ENCODE measurements at regions not wholly inside any gene's neighbourhood (a gene's known extent, or its start where the extent isn't known, plus 50 kb on each side); places are given as distances from the start of the nearest gene placed in this dataset.
"Not testable (repeated sequence)": the region's sequence is repeated elsewhere in the genome, so short reads cannot be mapped to it uniquely, and the experiment has no call there.

- Mint-ChIP-seq H3K27me3 (peaks cover 0 to 6% of the 10 kb centered on the region in 2 donors), H3K4me1 (ENCODE audit: low read depth in 2 of 2) (no peaks in the 10 kb centered on the region), H3K4me3 (no peak overlapping the region), H3K36me3 (no peaks in the 10 kb centered on the region), H3K27ac (no peak overlapping the region), H3K9me3 (no peaks in the 10 kb centered on the region)
- ATAC-seq (no peak), DNase-seq (ENCODE audit: low spot score) (no peak)
Observed at GRCh38 chr5:155696362-155696761, 630.6 kb upstream of the SGCD start.

- no peak for ATAC-seq
- H3K36me3 Mint-ChIP-seq: no peaks in the 10 kb centered on the region
- no peaks in the 10 kb centered on the region for H3K4me1 Mint-ChIP-seq (ENCODE audit: low read depth in 2 of 2)
- H3K27ac Mint-ChIP-seq: no peak overlapping the region
- H3K27me3 Mint-ChIP-seq: peaks cover 0 to 6% of the 10 kb centered on the region in 2 donors
- no peaks in the 10 kb centered on the region for H3K9me3 Mint-ChIP-seq
- no peak for DNase-seq (ENCODE audit: low spot score)
- H3K4me3 Mint-ChIP-seq: no peak overlapping the region
Observed at GRCh38 chr5:155697236-155697635, 629.7 kb upstream of the SGCD start.

GRCh38 chr5:155699385-155699784 lies 627.6 kb upstream of the SGCD start:
- no peaks in the 10 kb centered on the region for H3K9me3 Mint-ChIP-seq
- no peak for ATAC-seq
- H3K4me1 Mint-ChIP-seq (ENCODE audit: low read depth in 2 of 2): no peaks in the 10 kb centered on the region
- H3K27ac Mint-ChIP-seq: no peak overlapping the region
- DNase-seq (ENCODE audit: low spot score): no peak
- peaks cover 0 to 6% of the 10 kb centered on the region in 2 donors for H3K27me3 Mint-ChIP-seq
- H3K4me3 Mint-ChIP-seq: no peak overlapping the region
- no peaks in the 10 kb centered on the region for H3K36me3 Mint-ChIP-seq

- Mint-ChIP-seq H3K27ac (no peak overlapping the region), H3K36me3 (no peaks in the 10 kb centered on the region), H3K4me1 (ENCODE audit: low read depth in 2 of 2) (no peaks in the 10 kb centered on the region), H3K9me3 (no peaks in the 10 kb centered on the region), H3K4me3 (no peak overlapping the region), H3K27me3 (peaks cover 0 to 6% of the 10 kb centered on the region in 2 donors)
- DNase-seq (ENCODE audit: low spot score) (no peak), ATAC-seq (no peak)
Observed at GRCh38 chr5:155700333-155700732, 626.6 kb upstream of the SGCD start.

- H3K36me3 Mint-ChIP-seq: peaks cover under 1% of the 10 kb centered on the region
- ATAC-seq: no peak
- no peaks in the 10 kb centered on the region for H3K9me3 Mint-ChIP-seq
- no peak overlapping the region for H3K27ac Mint-ChIP-seq
- peaks cover 0 to 14% of the 10 kb centered on the region in 2 donors for H3K4me1 Mint-ChIP-seq (ENCODE audit: low read depth in 2 of 2)
- no peak overlapping the region for H3K4me3 Mint-ChIP-seq
- no peak for DNase-seq (ENCODE audit: low spot score)
- peaks cover 0 to 1% of the 10 kb centered on the region in 2 donors for H3K27me3 Mint-ChIP-seq
Observed at GRCh38 chr5:155711882-155712281, 615.1 kb upstream of the SGCD start.

GRCh38 chr5:155714435-155714834 lies 612.5 kb upstream of the SGCD start:
- H3K27ac Mint-ChIP-seq; H3K36me3 Mint-ChIP-seq; DNase-seq (ENCODE audit: low spot score); H3K4me3 Mint-ChIP-seq; H3K27me3 Mint-ChIP-seq; ATAC-seq; H3K9me3 Mint-ChIP-seq: not testable (repeated sequence)
- H3K4me1 Mint-ChIP-seq (ENCODE audit: low read depth in 2 of 2): peaks cover 0 to 14% of the 10 kb centered on the region in 2 donors

GRCh38 chr5:155726267-155726666 lies 600.7 kb upstream of the SGCD start:
- Mint-ChIP-seq H3K4me3 (no peak overlapping the region), H3K9me3 (no peaks in the 10 kb centered on the region)

GRCh38 chr5:155727512-155728145 lies 599.3 kb upstream of the SGCD start:
- Mint-ChIP-seq H3K27ac (no peak overlapping the region), H3K27me3 (peaks cover 30 to 47% of the 10 kb centered on the region in 2 donors), H3K9me3 (no peaks in the 10 kb centered on the region), H3K4me3 (no peak overlapping the region), H3K4me1 (ENCODE audit: low read depth in 2 of 2) (peaks cover 3 to 13% of the 10 kb centered on the region in 2 donors), H3K36me3 (no peaks in the 10 kb centered on the region)
- ATAC-seq (peak in 1 of 2 donors; percentile 10), DNase-seq (ENCODE audit: low spot score) (no peak)

More at GRCh38 chr5:155726267-155726666, 600.7 kb upstream of the SGCD start:
- Mint-ChIP-seq H3K27me3 (peaks cover 30 to 39% of the 10 kb centered on the region in 2 donors), H3K4me1 (ENCODE audit: low read depth in 2 of 2) (peaks cover 3 to 13% of the 10 kb centered on the region in 2 donors), H3K36me3 (no peaks in the 10 kb centered on the region), H3K27ac (no peak overlapping the region)
- ATAC-seq (no peak), DNase-seq (ENCODE audit: low spot score) (no peak)

GRCh38 chr5:155728146-155728856 lies 598.7 kb upstream of the SGCD start:
- no peaks in the 10 kb centered on the region for H3K36me3 Mint-ChIP-seq
- peak overlapping the region; percentile 41 for H3K4me3 Mint-ChIP-seq
- no peak overlapping the region for H3K27ac Mint-ChIP-seq
- ATAC-seq (peak; percentile 62 to 69), DNase-seq (ENCODE audit: low spot score) (no peak)
- H3K9me3 Mint-ChIP-seq: no peaks in the 10 kb centered on the region
- peaks cover 3 to 13% of the 10 kb centered on the region in 2 donors for H3K4me1 Mint-ChIP-seq (ENCODE audit: low read depth in 2 of 2)
- peaks cover 33 to 47% of the 10 kb centered on the region in 2 donors for H3K27me3 Mint-ChIP-seq

- no peak for DNase-seq (ENCODE audit: low spot score)
- H3K27ac Mint-ChIP-seq: no peak overlapping the region
Observed at GRCh38 chr5:155728857-155729683, 597.9 kb upstream of the SGCD start.

GRCh38 chr5:155729684-155730059 lies 597.3 kb upstream of the SGCD start:
- ATAC-seq (no peak), DNase-seq (ENCODE audit: low spot score) (no peak)
- no peak overlapping the region for H3K27ac Mint-ChIP-seq
- H3K4me1 Mint-ChIP-seq (ENCODE audit: low read depth in 2 of 2): peaks cover 3 to 13% of the 10 kb centered on the region in 2 donors
- peaks cover 34 to 47% of the 10 kb centered on the region in 2 donors for H3K27me3 Mint-ChIP-seq
- H3K9me3 Mint-ChIP-seq: no peaks in the 10 kb centered on the region
- no peak overlapping the region for H3K4me3 Mint-ChIP-seq
- H3K36me3 Mint-ChIP-seq: no peaks in the 10 kb centered on the region

More at GRCh38 chr5:155728857-155729683, 597.9 kb upstream of the SGCD start:
- peaks cover 3 to 13% of the 10 kb centered on the region in 2 donors for H3K4me1 Mint-ChIP-seq (ENCODE audit: low read depth in 2 of 2)
- ATAC-seq: peak in 1 of 2 donors; percentile 46
- H3K36me3 Mint-ChIP-seq: no peaks in the 10 kb centered on the region
- peak overlapping the region; percentile 41 for H3K4me3 Mint-ChIP-seq
- peaks cover 34 to 47% of the 10 kb centered on the region in 2 donors for H3K27me3 Mint-ChIP-seq
- H3K9me3 Mint-ChIP-seq: no peaks in the 10 kb centered on the region

GRCh38 chr5:155732587-155733376 lies 594.2 kb upstream of the SGCD start:
- Mint-ChIP-seq H3K4me3 (no peak overlapping the region), H3K36me3 (no peaks in the 10 kb centered on the region), H3K4me1 (ENCODE audit: low read depth in 2 of 2) (peaks cover 3 to 7% of the 10 kb centered on the region in 2 donors), H3K27ac (no peak overlapping the region), H3K9me3 (no peaks in the 10 kb centered on the region), H3K27me3 (peaks cover 26 to 32% of the 10 kb centered on the region in 2 donors)
- ATAC-seq: no peak
- DNase-seq (ENCODE audit: low spot score): no peak

- H3K4me1 Mint-ChIP-seq (ENCODE audit: low read depth in 2 of 2): peaks cover 3 to 7% of the 10 kb centered on the region in 2 donors
- no peak overlapping the region for H3K27ac Mint-ChIP-seq
- H3K27me3 Mint-ChIP-seq: peaks cover 26 to 37% of the 10 kb centered on the region in 2 donors
- ATAC-seq (no peak), DNase-seq (ENCODE audit: low spot score) (no peak)
- H3K36me3 Mint-ChIP-seq: no peaks in the 10 kb centered on the region
- peaks cover 5% of the 10 kb centered on the region for H3K9me3 Mint-ChIP-seq
- no peak overlapping the region for H3K4me3 Mint-ChIP-seq
Observed at GRCh38 chr5:155733935-155734334, 593.0 kb upstream of the SGCD start.

Measured in natural killer cell treated with Interleukin-12 subunit alpha and Interleukin-12 subunit beta and Interleukin-15 and Interleukin-18, amount 100 ng/mL, for 72 hours (primary cell).